ENCODE measurements at regions not wholly inside any gene's neighbourhood (a gene's known extent, or its start where the extent isn't known, plus 50 kb on each side); places are given as distances from the start of the nearest gene placed in this dataset.
"Not testable (repeated sequence)": the region's sequence is repeated elsewhere in the genome, so short reads cannot be mapped to it uniquely, and the experiment has no call there.

- no peak for DNase-seq
- Histone ChIP-seq H3K4me1 (no peaks in the 10 kb centered on the region), H3K9me3 (no peaks in the 10 kb centered on the region), H3K27me3 (no peaks in the 10 kb centered on the region), H3K4me3 (ENCODE audit: low read depth, low read length) (no peak overlapping the region), H3K36me3 (no peaks in the 10 kb centered on the region)
- TF ChIP-seq CTCF (IDR thresholded peaks at IDR 0.05; ENCODE audit: low read depth, low read length) = no peak
Observed at GRCh38 chr14:29982171-29982570, 54.5 kb upstream of the PRKD1 start.

GRCh38 chr14:29982993-29983392 is 55.3 kb upstream of the PRKD1 start:
- no peak for TF ChIP-seq CTCF (IDR thresholded peaks at IDR 0.05; ENCODE audit: low read depth, low read length)
- Histone ChIP-seq H3K27me3 (no peaks in the 10 kb centered on the region), H3K4me1 (no peaks in the 10 kb centered on the region), H3K4me3 (ENCODE audit: low read depth, low read length) (no peak overlapping the region), H3K36me3 (no peaks in the 10 kb centered on the region), H3K9me3 (no peaks in the 10 kb centered on the region)
- DNase-seq = no peak

- not testable (repeated sequence) for DNase-seq; H3K4me3 ChIP-seq (ENCODE audit: low read depth, low read length); H3K4me1 ChIP-seq; H3K27me3 ChIP-seq; H3K9me3 ChIP-seq; H3K36me3 ChIP-seq
Observed at GRCh38 chr14:29990344-29990857, 62.8 kb upstream of the PRKD1 start.

GRCh38 chr14:29990993-29991392 is 63.3 kb upstream of the PRKD1 start:
- TF ChIP-seq CTCF (IDR thresholded peaks at IDR 0.05; ENCODE audit: low read depth, low read length) = no peak
- Histone ChIP-seq H3K27me3 (no peaks in the 10 kb centered on the region), H3K4me1 (no peaks in the 10 kb centered on the region), H3K9me3 (no peaks in the 10 kb centered on the region), H3K36me3 (no peaks in the 10 kb centered on the region), H3K4me3 (ENCODE audit: low read depth, low read length) (no peak overlapping the region)
- DNase-seq = no peak

- no peaks in the 10 kb centered on the region for H3K4me1 ChIP-seq
- TF ChIP-seq CTCF (IDR thresholded peaks at IDR 0.05; ENCODE audit: low read depth, low read length) = no peak
- no peak for DNase-seq
- H3K9me3 ChIP-seq = no peaks in the 10 kb centered on the region
- H3K4me3 ChIP-seq (ENCODE audit: low read depth, low read length) = no peak overlapping the region
- no peaks in the 10 kb centered on the region for H3K36me3 ChIP-seq
- H3K27me3 ChIP-seq = no peaks in the 10 kb centered on the region
Observed at GRCh38 chr14:29993143-29993542, 65.5 kb upstream of the PRKD1 start.

GRCh38 chr14:29999013-29999539 is 71.4 kb upstream of the PRKD1 start:
- no peak for TF ChIP-seq CTCF (IDR thresholded peaks at IDR 0.05; ENCODE audit: low read depth, low read length)
- Histone ChIP-seq H3K27me3 (no peaks in the 10 kb centered on the region), H3K4me1 (no peaks in the 10 kb centered on the region), H3K9me3 (no peaks in the 10 kb centered on the region), H3K36me3 (no peaks in the 10 kb centered on the region), H3K4me3 (ENCODE audit: low read depth, low read length) (no peak overlapping the region)
- DNase-seq = no peak

- no peaks in the 10 kb centered on the region for H3K9me3 ChIP-seq
- TF ChIP-seq CTCF (IDR thresholded peaks at IDR 0.05; ENCODE audit: low read depth, low read length) = no peak
- no peaks in the 10 kb centered on the region for H3K4me1 ChIP-seq
- no peaks in the 10 kb centered on the region for H3K36me3 ChIP-seq
- no peak overlapping the region for H3K4me3 ChIP-seq (ENCODE audit: low read depth, low read length)
- DNase-seq = no peak
- H3K27me3 ChIP-seq = no peaks in the 10 kb centered on the region
Observed at GRCh38 chr14:30002859-30003258, 75.2 kb upstream of the PRKD1 start.
